ENCODE measurements at regions not wholly inside any gene's neighbourhood (a gene's known extent, or its start where the extent isn't known, plus 50 kb on each side); places are given as distances from the start of the nearest gene placed in this dataset.

DNA sequence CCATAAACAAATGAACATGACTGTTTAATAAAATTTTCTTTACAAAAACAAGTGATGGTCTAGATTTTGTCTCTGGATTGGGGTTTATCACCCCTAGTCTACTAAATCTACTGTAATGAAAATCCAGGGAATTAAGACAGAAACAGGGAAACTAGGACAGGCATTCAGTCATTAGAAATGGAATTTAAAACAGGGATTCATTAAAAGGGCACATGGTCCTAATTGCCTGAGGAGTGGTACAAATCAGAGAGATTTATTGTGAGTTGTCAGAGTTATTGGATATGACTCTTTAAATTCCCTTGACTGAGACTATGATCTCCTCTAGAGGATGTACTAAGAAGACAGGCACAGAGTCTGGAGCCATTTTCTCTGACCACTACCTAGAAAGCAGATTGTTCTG lies 670.9 kb upstream of the GCFC2 start:
- in situ Hi-C loops (cut with HindIII; ENCODE audit: low pct_unique_long_range_greater_than_20kb, low sequenced_read_pairs) (no loop called here), intact Hi-C loops (cut with micrococcal nuclease; ENCODE audit: unreplicated experiment) (no loop called here)
- ChIA-PET CTCF (no interaction called here), POLR2A (no interaction called here)
- Histone ChIP-seq H3K9me3 (ENCODE audit: control insufficient read depth, insufficient read depth, low read depth, low read length) (no peaks in the 10 kb centered on the region), H3K27ac (ENCODE audit: low read length) (no peak overlapping the region), H3K27me3 (ENCODE audit: control insufficient read depth, insufficient read depth, low read length) (no peaks in the 10 kb centered on the region), H3K4me3 (ENCODE audit: low read depth in 2 of 2, low read length in 2 of 2) (no peak overlapping the region), H3K36me3 (ENCODE audit: control insufficient read depth, insufficient read depth, low read length) (no peaks in the 10 kb centered on the region), H3K4me1 (ENCODE audit: control insufficient read depth, insufficient read depth, low read length) (no peaks in the 10 kb centered on the region)
- TF ChIP-seq, protein P1, sequence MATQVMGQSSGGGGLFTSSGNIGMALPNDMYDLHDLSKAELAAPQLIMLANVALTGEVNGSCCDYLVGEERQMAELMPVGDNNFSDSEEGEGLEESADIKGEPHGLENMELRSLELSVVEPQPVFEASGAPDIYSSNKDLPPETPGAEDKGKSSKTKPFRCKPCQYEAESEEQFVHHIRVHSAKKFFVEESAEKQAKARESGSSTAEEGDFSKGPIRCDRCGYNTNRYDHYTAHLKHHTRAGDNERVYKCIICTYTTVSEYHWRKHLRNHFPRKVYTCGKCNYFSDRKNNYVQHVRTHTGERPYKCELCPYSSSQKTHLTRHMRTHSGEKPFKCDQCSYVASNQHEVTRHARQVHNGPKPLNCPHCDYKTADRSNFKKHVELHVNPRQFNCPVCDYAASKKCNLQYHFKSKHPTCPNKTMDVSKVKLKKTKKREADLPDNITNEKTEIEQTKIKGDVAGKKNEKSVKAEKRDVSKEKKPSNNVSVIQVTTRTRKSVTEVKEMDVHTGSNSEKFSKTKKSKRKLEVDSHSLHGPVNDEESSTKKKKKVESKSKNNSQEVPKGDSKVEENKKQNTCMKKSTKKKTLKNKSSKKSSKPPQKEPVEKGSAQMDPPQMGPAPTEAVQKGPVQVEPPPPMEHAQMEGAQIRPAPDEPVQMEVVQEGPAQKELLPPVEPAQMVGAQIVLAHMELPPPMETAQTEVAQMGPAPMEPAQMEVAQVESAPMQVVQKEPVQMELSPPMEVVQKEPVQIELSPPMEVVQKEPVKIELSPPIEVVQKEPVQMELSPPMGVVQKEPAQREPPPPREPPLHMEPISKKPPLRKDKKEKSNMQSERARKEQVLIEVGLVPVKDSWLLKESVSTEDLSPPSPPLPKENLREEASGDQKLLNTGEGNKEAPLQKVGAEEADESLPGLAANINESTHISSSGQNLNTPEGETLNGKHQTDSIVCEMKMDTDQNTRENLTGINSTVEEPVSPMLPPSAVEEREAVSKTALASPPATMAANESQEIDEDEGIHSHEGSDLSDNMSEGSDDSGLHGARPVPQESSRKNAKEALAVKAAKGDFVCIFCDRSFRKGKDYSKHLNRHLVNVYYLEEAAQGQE (IDR thresholded peaks at IDR 0.05; ENCODE audit: insufficient read depth in 1 of 2, low read depth in 2 of 2, low read length in 1 of 2): no peak
- TF ChIP-seq TCF7L2 (IDR thresholded peaks at IDR 0.05; ENCODE audit: low read depth, low read length): no peak
- no peak for TF ChIP-seq SIN3A (IDR thresholded peaks at IDR 0.05; ENCODE audit: borderline replicate concordance, insufficient read depth, low read depth, low read length)
- TF ChIP-seq POLR2AphosphoS5 (IDR thresholded peaks at IDR 0.05; ENCODE audit: low read depth, low read length): no peak
- TF ChIP-seq, protein P2, sequence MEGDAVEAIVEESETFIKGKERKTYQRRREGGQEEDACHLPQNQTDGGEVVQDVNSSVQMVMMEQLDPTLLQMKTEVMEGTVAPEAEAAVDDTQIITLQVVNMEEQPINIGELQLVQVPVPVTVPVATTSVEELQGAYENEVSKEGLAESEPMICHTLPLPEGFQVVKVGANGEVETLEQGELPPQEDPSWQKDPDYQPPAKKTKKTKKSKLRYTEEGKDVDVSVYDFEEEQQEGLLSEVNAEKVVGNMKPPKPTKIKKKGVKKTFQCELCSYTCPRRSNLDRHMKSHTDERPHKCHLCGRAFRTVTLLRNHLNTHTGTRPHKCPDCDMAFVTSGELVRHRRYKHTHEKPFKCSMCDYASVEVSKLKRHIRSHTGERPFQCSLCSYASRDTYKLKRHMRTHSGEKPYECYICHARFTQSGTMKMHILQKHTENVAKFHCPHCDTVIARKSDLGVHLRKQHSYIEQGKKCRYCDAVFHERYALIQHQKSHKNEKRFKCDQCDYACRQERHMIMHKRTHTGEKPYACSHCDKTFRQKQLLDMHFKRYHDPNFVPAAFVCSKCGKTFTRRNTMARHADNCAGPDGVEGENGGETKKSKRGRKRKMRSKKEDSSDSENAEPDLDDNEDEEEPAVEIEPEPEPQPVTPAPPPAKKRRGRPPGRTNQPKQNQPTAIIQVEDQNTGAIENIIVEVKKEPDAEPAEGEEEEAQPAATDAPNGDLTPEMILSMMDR (IDR thresholded peaks at IDR 0.05): no peak
- no TSS peak for BruUV-seq (replicated peaks)
- ATAC-seq (no peak), DNase-seq (ENCODE audit: low read depth, low spot score) (no peak)

DNA sequence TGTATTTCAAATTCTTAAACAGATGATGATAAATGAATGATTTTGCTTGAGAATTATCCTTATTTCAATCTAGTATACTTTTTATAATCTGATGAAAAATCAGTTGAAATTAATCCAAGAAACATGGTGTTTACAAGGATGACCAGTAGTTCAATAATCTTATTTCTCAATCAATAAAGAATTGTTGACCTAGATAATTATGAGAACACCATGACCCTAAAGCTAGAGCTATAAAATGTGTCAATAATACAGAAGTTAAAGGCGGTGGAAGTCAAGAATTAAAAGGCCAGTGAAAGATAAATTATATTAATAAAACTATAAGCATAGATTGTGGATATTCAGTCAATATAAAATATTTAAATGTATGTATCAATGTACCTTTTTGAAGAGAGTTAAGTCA lies 667.4 kb upstream of the GCFC2 start:
- Histone ChIP-seq H3K4me1 (ENCODE audit: control insufficient read depth, insufficient read depth, low read length) (no peaks in the 10 kb centered on the region), H3K9me3 (ENCODE audit: control insufficient read depth, insufficient read depth, low read depth, low read length) (no peaks in the 10 kb centered on the region), H3K4me3 (ENCODE audit: low read depth in 2 of 2, low read length in 2 of 2) (no peak overlapping the region), H3K36me3 (ENCODE audit: control insufficient read depth, insufficient read depth, low read length) (no peaks in the 10 kb centered on the region), H3K27ac (ENCODE audit: low read length) (no peak overlapping the region), H3K27me3 (ENCODE audit: control insufficient read depth, insufficient read depth, low read length) (no peaks in the 10 kb centered on the region)
- intact Hi-C loops (cut with micrococcal nuclease; ENCODE audit: unreplicated experiment) (no loop called here), in situ Hi-C loops (cut with HindIII; ENCODE audit: low pct_unique_long_range_greater_than_20kb, low sequenced_read_pairs) (no loop called here)
- DNase-seq (ENCODE audit: low read depth, low spot score) (no peak), ATAC-seq (no peak)
- ChIA-PET CTCF (no interaction called here), POLR2A (no interaction called here)
- no TSS peak for BruUV-seq (replicated peaks)
- TF ChIP-seq SIN3A (IDR thresholded peaks at IDR 0.05; ENCODE audit: borderline replicate concordance, insufficient read depth, low read depth, low read length) (no peak), TCF7L2 (IDR thresholded peaks at IDR 0.05; ENCODE audit: low read depth, low read length) (no peak), POLR2AphosphoS5 (IDR thresholded peaks at IDR 0.05; ENCODE audit: low read depth, low read length) (no peak)
- TF ChIP-seq, protein P2 (IDR thresholded peaks at IDR 0.05): no peak
- TF ChIP-seq, protein P1 (IDR thresholded peaks at IDR 0.05; ENCODE audit: insufficient read depth in 1 of 2, low read depth in 2 of 2, low read length in 1 of 2): no peak

Measured in Panc1 (cell line).